ENCODE measurements at regions not wholly inside any gene's neighbourhood (a gene's known extent, or its start where the extent isn't known, plus 50 kb on each side); places are given as distances from the start of the nearest gene placed in this dataset.

DNA sequence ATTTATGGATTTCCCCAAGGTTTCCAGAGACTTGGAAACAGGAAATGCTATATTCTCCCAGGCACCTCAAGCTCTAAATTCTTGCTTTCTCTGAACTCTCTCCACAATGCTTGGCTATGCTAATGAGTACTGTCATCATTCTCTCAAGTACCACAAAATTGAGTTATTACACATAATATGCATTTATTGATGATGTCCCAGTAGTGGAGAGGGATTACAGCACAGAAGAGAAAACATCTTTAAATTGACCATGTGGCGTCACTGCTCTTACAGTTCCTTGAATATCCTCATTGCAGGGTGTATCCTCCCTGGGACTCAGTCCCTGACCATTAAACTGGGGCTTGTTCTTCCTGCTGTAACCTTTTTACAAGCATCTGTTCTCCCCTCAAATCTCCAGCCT, 681.1 kb upstream of the FANCL start:
- Histone ChIP-seq H3K4me1 (ENCODE audit: control insufficient read depth in 2 of 2, insufficient read depth in 2 of 2, low read length in 2 of 2) (no peaks in the 10 kb centered on the region), H3K27ac (ENCODE audit: low read depth in 1 of 2, low read length in 1 of 2) (no peak overlapping the region), H3K36me3 (ENCODE audit: control insufficient read depth in 2 of 2, insufficient read depth in 2 of 2, low read length in 1 of 2) (no peaks in the 10 kb centered on the region), H3K9me3 (ENCODE audit: control insufficient read depth in 2 of 2, insufficient read depth in 1 of 2, low read length in 1 of 2) (no peaks in the 10 kb centered on the region), H3K27me3 (ENCODE audit: control insufficient read depth in 2 of 2, insufficient read depth in 1 of 2, low read length in 1 of 2) (no peaks in the 10 kb centered on the region), H3K4me3 (ENCODE audit: low read length in 2 of 2) (no peak overlapping the region)
- no peak for DNase-seq (ENCODE audit: low read depth in 6 of 9, low spot score in 9 of 9)
- WGBS, result 100% methylated on average over 1 of the region's 1 CpG

DNA sequence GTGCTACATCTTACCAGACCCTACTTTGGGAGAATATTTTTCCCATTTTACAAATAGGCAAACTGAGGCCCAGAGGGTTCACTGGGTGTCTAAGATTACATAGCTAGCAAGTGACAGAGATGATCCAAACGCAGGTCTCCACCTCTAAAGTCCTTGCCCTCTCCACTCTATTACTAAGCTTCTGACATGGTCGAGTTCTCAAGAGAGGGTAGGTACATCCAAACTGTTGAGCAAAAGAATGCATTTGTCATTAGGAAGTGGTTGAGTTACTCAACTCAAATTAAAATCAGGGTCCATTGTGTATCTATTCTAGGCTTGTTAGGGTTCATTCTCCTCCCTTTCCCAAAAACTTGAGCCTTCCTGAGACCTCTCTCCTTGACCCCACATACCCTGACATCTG, 680.6 kb upstream of the FANCL start:
- Histone ChIP-seq H3K4me1 (ENCODE audit: control insufficient read depth in 2 of 2, insufficient read depth in 2 of 2, low read length in 2 of 2) (no peaks in the 10 kb centered on the region), H3K4me3 (ENCODE audit: low read length in 2 of 2) (no peak overlapping the region), H3K36me3 (ENCODE audit: control insufficient read depth in 2 of 2, insufficient read depth in 2 of 2, low read length in 1 of 2) (no peaks in the 10 kb centered on the region), H3K27ac (ENCODE audit: low read depth in 1 of 2, low read length in 1 of 2) (no peak overlapping the region), H3K27me3 (ENCODE audit: control insufficient read depth in 2 of 2, insufficient read depth in 1 of 2, low read length in 1 of 2) (no peaks in the 10 kb centered on the region), H3K9me3 (ENCODE audit: control insufficient read depth in 2 of 2, insufficient read depth in 1 of 2, low read length in 1 of 2) (no peaks in the 10 kb centered on the region)
- DNase-seq (ENCODE audit: low read depth in 6 of 9, low spot score in 9 of 9), result no peak
- WGBS, result 96% methylated on average over 2 of the region's 2 CpGs

DNA sequence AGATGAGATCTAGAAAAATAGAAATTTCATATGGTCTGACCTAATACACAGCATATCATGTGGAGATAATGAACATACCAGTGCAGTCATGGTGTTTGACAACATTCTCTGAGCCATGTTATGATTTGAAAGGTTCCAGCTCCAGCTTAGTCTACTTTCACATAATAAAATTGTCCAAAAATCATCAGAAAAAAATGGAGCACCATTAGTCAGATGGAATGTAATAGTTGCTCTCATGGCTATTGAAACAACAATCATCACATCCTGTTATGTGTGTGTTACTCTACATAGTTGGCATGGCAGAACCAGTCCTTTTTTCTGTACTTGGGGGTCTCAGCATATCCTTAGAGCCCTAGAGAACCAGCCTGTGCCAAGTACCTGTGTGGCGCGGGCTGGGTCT, 678.9 kb upstream of the FANCL start:
- Histone ChIP-seq H3K27me3 (ENCODE audit: control insufficient read depth in 2 of 2, insufficient read depth in 1 of 2, low read length in 1 of 2) (no peaks in the 10 kb centered on the region), H3K4me1 (ENCODE audit: control insufficient read depth in 2 of 2, insufficient read depth in 2 of 2, low read length in 2 of 2) (no peaks in the 10 kb centered on the region), H3K9me3 (ENCODE audit: control insufficient read depth in 2 of 2, insufficient read depth in 1 of 2, low read length in 1 of 2) (no peaks in the 10 kb centered on the region), H3K36me3 (ENCODE audit: control insufficient read depth in 2 of 2, insufficient read depth in 2 of 2, low read length in 1 of 2) (no peaks in the 10 kb centered on the region), H3K4me3 (ENCODE audit: low read length in 2 of 2) (no peak overlapping the region), H3K27ac (ENCODE audit: low read depth in 1 of 2, low read length in 1 of 2) (no peak overlapping the region)
- DNase-seq (ENCODE audit: low read depth in 6 of 9, low spot score in 9 of 9), result no peak
- 98% methylated on average over 2 of the region's 2 CpGs for WGBS

DNA sequence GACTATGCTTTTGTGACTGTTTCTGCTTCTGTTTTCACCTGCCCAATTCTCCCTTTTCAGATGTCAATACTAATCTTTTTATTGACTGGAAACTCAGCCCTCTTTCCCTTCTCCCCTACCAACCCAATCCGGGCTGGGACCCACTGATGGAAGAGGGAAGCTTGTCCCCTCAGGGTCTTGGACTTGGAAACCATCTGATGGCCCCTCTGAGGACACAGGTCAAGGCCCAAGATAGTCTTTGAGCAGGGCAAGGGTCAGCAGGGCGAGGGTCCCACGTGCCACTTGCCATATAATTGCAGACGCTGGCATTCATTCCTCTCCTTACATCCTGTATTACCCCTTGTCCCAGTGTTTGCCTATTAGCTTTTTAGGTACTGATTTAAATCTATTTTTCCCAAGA, 678.2 kb upstream of the FANCL start:
- Histone ChIP-seq H3K36me3 (ENCODE audit: control insufficient read depth in 2 of 2, insufficient read depth in 2 of 2, low read length in 1 of 2) (no peaks in the 10 kb centered on the region), H3K4me1 (ENCODE audit: control insufficient read depth in 2 of 2, insufficient read depth in 2 of 2, low read length in 2 of 2) (no peaks in the 10 kb centered on the region), H3K9me3 (ENCODE audit: control insufficient read depth in 2 of 2, insufficient read depth in 1 of 2, low read length in 1 of 2) (no peaks in the 10 kb centered on the region), H3K27me3 (ENCODE audit: control insufficient read depth in 2 of 2, insufficient read depth in 1 of 2, low read length in 1 of 2) (no peaks in the 10 kb centered on the region), H3K4me3 (ENCODE audit: low read length in 2 of 2) (no peak overlapping the region), H3K27ac (ENCODE audit: low read depth in 1 of 2, low read length in 1 of 2) (no peak overlapping the region)
- no peak for DNase-seq (ENCODE audit: low read depth in 6 of 9, low spot score in 9 of 9)
- 95% methylated on average over 4 of the region's 4 CpGs for WGBS

DNA sequence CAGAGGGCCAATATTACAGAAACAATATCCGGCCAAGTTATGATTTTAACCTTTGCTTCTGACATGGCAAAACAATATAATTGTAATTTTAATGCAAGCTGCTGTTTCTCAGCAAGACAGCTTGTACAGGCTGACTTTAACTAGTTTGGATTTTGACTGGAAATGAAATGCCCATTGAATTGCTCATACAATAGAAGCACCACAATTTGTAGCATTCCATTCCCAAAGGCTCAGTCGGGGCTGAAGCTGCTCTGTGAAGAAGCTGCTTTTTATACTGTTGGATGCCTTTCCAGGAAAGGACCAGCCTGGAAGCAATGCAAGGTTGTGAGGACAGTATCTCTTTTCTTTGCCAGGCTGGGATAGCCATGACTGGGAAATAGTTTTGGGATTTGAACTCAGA, 677.0 kb upstream of the FANCL start:
- Histone ChIP-seq H3K4me1 (ENCODE audit: control insufficient read depth in 2 of 2, insufficient read depth in 2 of 2, low read length in 2 of 2) (no peaks in the 10 kb centered on the region), H3K9me3 (ENCODE audit: control insufficient read depth in 2 of 2, insufficient read depth in 1 of 2, low read length in 1 of 2) (no peaks in the 10 kb centered on the region), H3K27ac (ENCODE audit: low read depth in 1 of 2, low read length in 1 of 2) (no peak overlapping the region), H3K36me3 (ENCODE audit: control insufficient read depth in 2 of 2, insufficient read depth in 2 of 2, low read length in 1 of 2) (no peaks in the 10 kb centered on the region), H3K27me3 (ENCODE audit: control insufficient read depth in 2 of 2, insufficient read depth in 1 of 2, low read length in 1 of 2) (no peaks in the 10 kb centered on the region), H3K4me3 (ENCODE audit: low read length in 2 of 2) (no peak overlapping the region)
- DNase-seq (ENCODE audit: low read depth in 6 of 9, low spot score in 9 of 9), result no peak
- 96% methylated on average over 2 of the region's 2 CpGs for WGBS

DNA sequence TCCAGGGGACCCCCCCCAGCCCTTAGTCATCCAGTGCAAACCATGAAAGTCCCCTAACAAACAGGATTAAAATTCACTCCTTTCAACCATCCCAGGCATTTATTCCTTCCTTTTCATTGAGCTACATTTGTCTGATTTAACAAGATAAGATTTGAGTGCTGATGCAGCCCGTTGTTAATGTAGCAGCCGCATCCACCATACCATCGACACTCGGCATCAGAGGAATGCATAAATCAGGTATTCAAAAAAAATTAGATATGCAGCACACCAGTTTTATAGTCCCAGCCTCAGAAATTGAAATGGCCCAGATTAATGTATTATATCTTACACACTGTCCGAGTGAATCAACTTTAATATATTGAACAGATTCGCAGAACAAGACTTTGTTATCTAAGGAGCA, 676.5 kb upstream of the FANCL start:
- no peaks in the 10 kb centered on the region for H3K27me3 ChIP-seq (ENCODE audit: control insufficient read depth in 2 of 2, insufficient read depth in 1 of 2, low read length in 1 of 2)
- 97% methylated on average over 6 of the region's 6 CpGs for WGBS
- no peak overlapping the region for H3K27ac ChIP-seq (ENCODE audit: low read depth in 1 of 2, low read length in 1 of 2)

DNA sequence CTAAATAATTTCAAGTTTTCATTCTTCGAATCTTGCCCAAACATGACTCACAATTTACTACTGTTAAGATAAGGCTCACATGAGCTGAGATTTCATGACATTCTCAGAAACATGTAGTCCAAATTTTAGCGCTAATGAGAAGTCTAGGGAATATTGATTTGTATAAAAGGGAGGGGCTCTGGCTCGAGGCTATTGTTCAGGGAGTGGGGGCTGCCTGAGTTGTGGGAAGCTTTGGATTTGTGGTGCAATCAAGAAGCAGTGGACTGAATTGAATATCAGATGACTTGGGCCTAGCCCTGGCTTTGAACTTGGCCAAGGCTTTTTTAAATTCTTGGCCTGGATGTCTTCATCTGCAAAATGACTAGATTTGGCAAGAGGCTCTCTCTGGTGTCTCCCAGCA, 674.9 kb upstream of the FANCL start:
- 97% methylated on average over 3 of the region's 3 CpGs for WGBS
- no peaks in the 10 kb centered on the region for H3K4me1 ChIP-seq (ENCODE audit: control insufficient read depth in 2 of 2, insufficient read depth in 2 of 2, low read length in 2 of 2)
- H3K27me3 ChIP-seq (ENCODE audit: control insufficient read depth in 2 of 2, insufficient read depth in 1 of 2, low read length in 1 of 2), result no peaks in the 10 kb centered on the region
- H3K9me3 ChIP-seq (ENCODE audit: control insufficient read depth in 2 of 2, insufficient read depth in 1 of 2, low read length in 1 of 2), result no peaks in the 10 kb centered on the region
- no peak overlapping the region for H3K4me3 ChIP-seq (ENCODE audit: low read length in 2 of 2)
- H3K27ac ChIP-seq (ENCODE audit: low read depth in 1 of 2, low read length in 1 of 2), result no peak overlapping the region
- no peak for DNase-seq (ENCODE audit: low read depth in 6 of 9, low spot score in 9 of 9)
- H3K36me3 ChIP-seq (ENCODE audit: control insufficient read depth in 2 of 2, insufficient read depth in 2 of 2, low read length in 1 of 2), result no peaks in the 10 kb centered on the region

More for the DNA sequence above, 676.5 kb upstream of the FANCL start:
- no peaks in the 10 kb centered on the region for H3K4me1 ChIP-seq (ENCODE audit: control insufficient read depth in 2 of 2, insufficient read depth in 2 of 2, low read length in 2 of 2)
- no peak for DNase-seq (ENCODE audit: low read depth in 6 of 9, low spot score in 9 of 9)
- H3K4me3 ChIP-seq (ENCODE audit: low read length in 2 of 2), result no peak overlapping the region
- no peaks in the 10 kb centered on the region for H3K9me3 ChIP-seq (ENCODE audit: control insufficient read depth in 2 of 2, insufficient read depth in 1 of 2, low read length in 1 of 2)
- no peaks in the 10 kb centered on the region for H3K36me3 ChIP-seq (ENCODE audit: control insufficient read depth in 2 of 2, insufficient read depth in 2 of 2, low read length in 1 of 2)

DNA sequence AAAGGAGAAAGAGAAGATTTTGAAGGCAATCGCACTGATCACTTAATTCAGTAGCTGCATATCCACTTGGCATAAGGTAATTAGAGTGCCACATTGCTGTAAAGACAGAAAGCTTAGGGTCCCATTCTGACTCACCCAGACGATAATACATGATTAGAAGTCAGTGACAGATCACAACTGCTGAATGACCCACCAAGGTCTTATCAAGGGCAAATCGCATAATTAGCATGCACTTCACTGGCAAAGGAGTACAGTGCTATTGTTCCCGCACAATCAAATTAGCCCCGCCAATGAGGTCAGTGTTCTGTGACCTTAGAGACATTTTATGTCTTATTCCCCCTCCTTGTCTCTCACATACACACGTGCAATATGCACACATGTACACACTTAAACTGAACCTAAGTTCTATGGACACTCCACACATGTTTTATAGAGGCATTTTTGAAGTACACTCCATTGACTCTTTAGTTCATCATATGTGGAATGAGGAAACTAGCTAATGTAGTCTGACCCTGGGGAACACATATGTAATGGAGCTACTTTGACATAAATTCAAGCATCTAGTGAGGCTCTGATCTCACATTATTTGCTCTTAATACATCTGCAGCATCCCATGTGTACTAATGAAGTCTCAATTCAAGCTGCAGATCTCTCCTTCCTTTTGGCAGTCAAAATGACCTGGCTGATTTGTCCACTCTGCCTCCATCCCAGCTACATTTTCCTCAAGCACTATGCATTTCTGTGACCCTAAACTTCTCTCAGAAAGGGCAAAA, 673.8 kb upstream of the FANCL start:
- no peaks in the 10 kb centered on the region for H3K9me3 ChIP-seq (ENCODE audit: control insufficient read depth in 2 of 2, insufficient read depth in 1 of 2, low read length in 1 of 2)
- WGBS, result 98% methylated on average over 6 of the region's 6 CpGs
- DNase-seq (ENCODE audit: low read depth in 6 of 9, low spot score in 9 of 9), result no peak
- no peak overlapping the region for H3K4me3 ChIP-seq (ENCODE audit: low read length in 2 of 2)
- H3K27ac ChIP-seq (ENCODE audit: low read depth in 1 of 2, low read length in 1 of 2), result no peak overlapping the region
- no peaks in the 10 kb centered on the region for H3K4me1 ChIP-seq (ENCODE audit: control insufficient read depth in 2 of 2, insufficient read depth in 2 of 2, low read length in 2 of 2)
- H3K36me3 ChIP-seq (ENCODE audit: control insufficient read depth in 2 of 2, insufficient read depth in 2 of 2, low read length in 1 of 2), result no peaks in the 10 kb centered on the region
- no peaks in the 10 kb centered on the region for H3K27me3 ChIP-seq (ENCODE audit: control insufficient read depth in 2 of 2, insufficient read depth in 1 of 2, low read length in 1 of 2)

DNA sequence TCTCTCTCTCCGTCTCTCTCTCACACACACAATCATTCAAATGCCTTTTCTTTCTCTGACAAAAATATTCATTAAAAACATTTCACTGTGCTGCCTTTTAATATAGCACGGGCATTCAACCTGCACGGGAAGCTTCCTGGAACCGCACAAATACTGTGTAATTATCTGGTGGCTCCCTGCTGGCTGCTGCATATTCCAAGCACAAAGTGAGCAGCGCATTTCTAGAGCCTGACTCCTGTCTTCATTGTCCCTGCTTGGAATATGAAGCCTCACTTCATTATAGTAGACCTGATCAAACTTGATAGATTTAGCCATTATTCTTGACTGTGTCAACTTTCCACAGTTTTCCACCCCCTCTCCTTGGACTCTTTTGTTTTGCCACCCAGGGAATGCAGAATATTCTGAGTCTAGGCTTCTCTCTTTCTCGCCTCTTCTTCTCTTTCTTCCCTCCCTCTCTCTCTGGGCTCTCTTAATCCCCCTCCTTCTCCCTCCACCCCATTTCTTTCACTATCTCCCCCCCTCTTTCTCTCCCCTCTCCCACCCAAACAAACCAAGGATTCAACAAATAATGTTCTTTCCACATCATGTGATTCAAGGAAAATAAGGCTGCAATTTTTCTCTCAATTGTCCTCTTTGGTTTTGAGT, 672.1 kb upstream of the FANCL start:
- no peak for DNase-seq (ENCODE audit: low read depth in 6 of 9, low spot score in 9 of 9)
- Histone ChIP-seq H3K9me3 (ENCODE audit: control insufficient read depth in 2 of 2, insufficient read depth in 1 of 2, low read length in 1 of 2) (no peaks in the 10 kb centered on the region), H3K36me3 (ENCODE audit: control insufficient read depth in 2 of 2, insufficient read depth in 2 of 2, low read length in 1 of 2) (no peaks in the 10 kb centered on the region), H3K4me3 (ENCODE audit: low read length in 2 of 2) (no peak overlapping the region), H3K27ac (ENCODE audit: low read depth in 1 of 2, low read length in 1 of 2) (no peak overlapping the region), H3K4me1 (ENCODE audit: control insufficient read depth in 2 of 2, insufficient read depth in 2 of 2, low read length in 2 of 2) (no peaks in the 10 kb centered on the region), H3K27me3 (ENCODE audit: control insufficient read depth in 2 of 2, insufficient read depth in 1 of 2, low read length in 1 of 2) (no peaks in the 10 kb centered on the region)
- 95% methylated on average over 6 of the region's 6 CpGs for WGBS
